ENCODE measurements at regions not wholly inside any gene's neighbourhood (a gene's known extent, or its start where the extent isn't known, plus 50 kb on each side); places are given as distances from the start of the nearest gene placed in this dataset.

GRCh38 chr3:187929112-187929816 lies 184.0 kb upstream of the BCL6 start:
- no peak overlapping the region for H3K4me3 ChIP-seq (ENCODE audit: low read depth, low read length)
- H3K27ac ChIP-seq, result no peak overlapping the region
- TF ChIP-seq CTCF (IDR thresholded peaks at IDR 0.05; ENCODE audit: low read depth, low read length), result no peak
- no peaks in the 10 kb centered on the region for H3K36me3 ChIP-seq
- no peaks in the 10 kb centered on the region for H3K27me3 ChIP-seq (ENCODE audit: insufficient read depth, low read depth, severe bottlenecking)
- peaks cover 6% of the 10 kb centered on the region for H3K9me3 ChIP-seq (ENCODE audit: severe bottlenecking)
- DNase-seq, result no peak

GRCh38 chr3:187930021-187930420 lies 184.8 kb upstream of the BCL6 start:
- Histone ChIP-seq H3K9me3 (ENCODE audit: severe bottlenecking) (no peaks in the 10 kb centered on the region), H3K27me3 (ENCODE audit: insufficient read depth, low read depth, severe bottlenecking) (no peaks in the 10 kb centered on the region), H3K4me3 (ENCODE audit: low read depth, low read length) (no peak overlapping the region), H3K27ac (no peak overlapping the region), H3K36me3 (no peaks in the 10 kb centered on the region)
- no peak for DNase-seq
- TF ChIP-seq CTCF (IDR thresholded peaks at IDR 0.05; ENCODE audit: low read depth, low read length), result no peak

- TF ChIP-seq CTCF (IDR thresholded peaks at IDR 0.05; ENCODE audit: low read depth, low read length), result no peak
- Histone ChIP-seq H3K4me3 (ENCODE audit: low read depth, low read length) (no peak overlapping the region), H3K36me3 (no peaks in the 10 kb centered on the region), H3K9me3 (ENCODE audit: severe bottlenecking) (no peaks in the 10 kb centered on the region), H3K27me3 (ENCODE audit: insufficient read depth, low read depth, severe bottlenecking) (no peaks in the 10 kb centered on the region), H3K27ac (no peak overlapping the region)
- no peak for DNase-seq
These were observed 185.8 kb upstream of the BCL6 start for GRCh38 chr3:187931101-187931500.

- no peaks in the 10 kb centered on the region for H3K36me3 ChIP-seq
- no peaks in the 10 kb centered on the region for H3K9me3 ChIP-seq (ENCODE audit: severe bottlenecking)
- no peak for DNase-seq
- H3K27ac ChIP-seq, result no peak overlapping the region
- H3K4me3 ChIP-seq (ENCODE audit: low read depth, low read length), result no peak overlapping the region
- TF ChIP-seq CTCF (IDR thresholded peaks at IDR 0.05; ENCODE audit: low read depth, low read length), result no peak
- H3K27me3 ChIP-seq (ENCODE audit: insufficient read depth, low read depth, severe bottlenecking), result no peaks in the 10 kb centered on the region
These were observed 186.6 kb upstream of the BCL6 start for GRCh38 chr3:187931770-187932278.

GRCh38 chr3:187932530-187932929 lies 187.3 kb upstream of the BCL6 start:
- Histone ChIP-seq H3K9me3 (ENCODE audit: severe bottlenecking) (no peaks in the 10 kb centered on the region), H3K36me3 (no peaks in the 10 kb centered on the region), H3K27me3 (ENCODE audit: insufficient read depth, low read depth, severe bottlenecking) (no peaks in the 10 kb centered on the region), H3K4me3 (ENCODE audit: low read depth, low read length) (no peak overlapping the region), H3K27ac (no peak overlapping the region)
- no peak for DNase-seq
- TF ChIP-seq CTCF (IDR thresholded peaks at IDR 0.05; ENCODE audit: low read depth, low read length), result no peak

Measured in WERI-Rb-1 (cell line).